GM12874 (cell line): ENCODE measurements at regions not wholly inside any gene's neighbourhood (a gene's known extent, or its start where the extent isn't known, plus 50 kb on each side); places are given as distances from the start of the nearest gene placed in this dataset.

ENCODE experiments used
- CTCF ChIP-seq: IDR thresholded peaks from 2 replicates; pipeline ENCODE4 v1.5.1; 2011; ENCODE audit warnings: low read depth, mild to moderate bottlenecking, control low read depth, low read length, moderate library complexity; ENCODE audit not compliant: insufficient read depth

GRCh38 chr2:37857575-37858399, 67.3 kb upstream of the RMDN2 start:
- no peak for TF ChIP-seq CTCF

- no peak for TF ChIP-seq CTCF
Measured at GRCh38 chr2:37858400-37858711, 66.7 kb upstream of the RMDN2 start.

DNA sequence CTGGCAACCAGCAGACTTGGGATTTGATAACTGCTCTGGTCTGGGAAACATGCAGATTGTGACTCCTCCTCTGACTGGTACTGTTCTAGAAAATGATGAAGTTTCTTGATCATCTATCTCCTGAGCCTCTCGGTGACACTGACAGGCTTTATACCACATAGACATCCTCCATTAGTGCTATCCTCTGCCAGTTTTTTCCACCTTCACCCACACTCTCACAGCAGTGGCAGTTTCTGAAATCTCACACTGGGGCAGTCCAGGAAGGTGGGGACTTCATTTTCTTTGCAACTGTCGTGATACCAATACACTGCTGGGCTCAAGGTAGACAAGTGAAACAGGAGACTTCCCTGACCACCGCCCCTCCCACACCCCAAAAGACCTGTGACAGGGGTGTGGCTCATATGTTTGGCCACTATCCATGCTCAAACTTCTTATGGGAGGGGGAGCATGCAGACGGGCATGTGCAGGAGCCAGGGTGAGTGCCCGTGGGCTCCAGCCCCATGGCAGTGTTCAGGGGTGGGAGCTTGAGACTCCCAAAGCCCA, 66.3 kb upstream of the RMDN2 start:
- no peak for TF ChIP-seq CTCF

- no peak for TF ChIP-seq CTCF
Measured at GRCh38 chr2:37862620-37863019, 62.5 kb upstream of the RMDN2 start.

DNA sequence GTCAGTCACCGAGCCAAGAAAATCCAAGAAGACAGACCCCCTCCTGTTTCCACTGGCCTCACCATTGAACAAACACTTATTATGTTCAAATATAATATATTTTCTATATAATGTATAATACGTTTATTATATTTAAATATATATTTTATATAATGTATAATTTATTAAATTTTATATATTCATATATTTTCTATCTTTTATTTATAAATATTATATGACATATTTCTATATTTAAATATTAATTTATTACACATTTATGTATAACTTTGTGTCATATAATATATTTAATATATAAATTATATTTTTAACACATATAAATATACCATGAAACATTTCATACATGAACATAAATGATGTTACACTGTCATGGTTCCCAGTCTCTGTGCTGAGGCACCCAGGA, 60.9 kb upstream of the RMDN2 start:
- no peak for TF ChIP-seq CTCF

GRCh38 chr2:37865640-37866039, 59.4 kb upstream of the RMDN2 start:
- no peak for TF ChIP-seq CTCF

DNA sequence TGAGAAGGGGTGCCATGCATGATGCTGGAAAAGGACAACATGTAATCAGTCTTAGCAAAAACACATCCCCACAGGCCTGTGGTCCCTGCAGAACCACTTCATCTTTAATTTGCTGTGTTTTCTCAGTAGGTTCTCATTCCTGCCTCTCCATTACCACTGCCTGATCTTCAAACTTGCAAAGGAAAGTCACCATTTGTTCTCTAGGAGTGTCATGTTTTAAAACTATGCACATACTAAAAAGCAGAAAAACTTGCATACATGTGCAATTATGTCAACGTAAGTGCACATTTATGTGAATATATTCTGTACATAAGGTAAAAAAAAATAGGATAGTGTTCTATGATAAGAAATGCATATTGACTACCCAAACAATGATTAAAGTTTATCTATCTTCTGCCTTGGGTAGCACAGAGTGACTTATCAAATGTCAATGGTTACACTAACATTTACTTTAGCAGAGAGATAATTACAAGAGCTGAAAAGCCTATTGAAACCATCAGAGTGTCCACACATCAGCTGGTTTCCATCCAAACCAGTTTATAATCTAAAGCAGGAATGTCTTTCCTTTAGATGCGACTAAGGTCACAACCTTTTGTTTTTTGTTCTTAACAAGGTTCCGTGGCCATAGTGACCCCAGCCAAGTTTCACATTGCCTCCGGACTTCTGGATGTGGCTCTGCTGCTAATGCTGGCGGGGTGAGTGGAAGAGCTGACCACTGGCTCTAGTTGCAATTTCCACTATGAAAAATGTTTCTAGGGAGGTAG, 58.7 kb upstream of the RMDN2 start:
- TF ChIP-seq CTCF: no peak
